Testis (tissue), 2 donors: ENCODE measurements at regions not wholly inside any gene's neighbourhood (a gene's known extent, or its start where the extent isn't known, plus 50 kb on each side); places are given as distances from the start of the nearest gene placed in this dataset.

ENCODE experiments used
- POLR2A ChIP-seq: fragments of 450-650 bp; IDR thresholded peaks from one replicate; pipeline ENCODE4 v1.6.1; 2017; ENCODE audit warnings: antibody characterized with exemption, mild to moderate bottlenecking, moderate library complexity
- TF ChIP-seq, protein P1 (sequence below), 3 experiments: fragments of 450-650 bp in 2 of 3; fragments of 200-600 bp in 1 of 3; sonication (generic) in 1 of 3; IDR thresholded peaks; one replicate each; pipeline ENCODE4 v1.5.1; 2016 to 2019; ENCODE audit warnings: antibody characterized with exemption in 3 of 3, mild to moderate bottlenecking in 2 of 3, moderate library complexity in 1 of 3

DNA sequence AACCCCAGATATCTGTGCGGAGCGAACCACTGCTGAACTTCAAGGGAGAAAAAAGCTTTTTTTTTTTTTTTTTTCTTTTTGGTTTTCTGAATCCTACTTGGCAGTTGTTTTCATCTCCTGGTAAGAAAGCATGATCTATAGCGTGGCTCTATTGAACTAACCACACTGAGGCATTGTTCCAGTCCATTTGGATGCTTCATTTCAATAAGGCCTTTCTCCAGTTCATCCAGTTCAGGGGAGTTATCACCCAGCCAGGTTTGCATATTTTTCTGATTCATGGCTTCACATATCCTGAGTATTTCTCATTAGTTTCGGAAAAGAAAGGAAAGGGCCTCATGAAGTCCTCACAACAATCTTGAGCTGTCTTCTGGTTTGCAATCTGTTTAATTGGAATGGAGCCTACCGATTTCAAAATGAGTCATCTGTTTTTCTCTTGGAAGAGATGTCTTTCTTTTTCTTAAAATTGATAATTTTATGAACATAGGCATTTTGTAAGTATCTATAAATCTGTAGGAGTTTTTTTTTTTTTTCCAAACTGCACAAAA, 93.1 kb upstream of the STEAP4 start:
- TF ChIP-seq, protein P1, sequence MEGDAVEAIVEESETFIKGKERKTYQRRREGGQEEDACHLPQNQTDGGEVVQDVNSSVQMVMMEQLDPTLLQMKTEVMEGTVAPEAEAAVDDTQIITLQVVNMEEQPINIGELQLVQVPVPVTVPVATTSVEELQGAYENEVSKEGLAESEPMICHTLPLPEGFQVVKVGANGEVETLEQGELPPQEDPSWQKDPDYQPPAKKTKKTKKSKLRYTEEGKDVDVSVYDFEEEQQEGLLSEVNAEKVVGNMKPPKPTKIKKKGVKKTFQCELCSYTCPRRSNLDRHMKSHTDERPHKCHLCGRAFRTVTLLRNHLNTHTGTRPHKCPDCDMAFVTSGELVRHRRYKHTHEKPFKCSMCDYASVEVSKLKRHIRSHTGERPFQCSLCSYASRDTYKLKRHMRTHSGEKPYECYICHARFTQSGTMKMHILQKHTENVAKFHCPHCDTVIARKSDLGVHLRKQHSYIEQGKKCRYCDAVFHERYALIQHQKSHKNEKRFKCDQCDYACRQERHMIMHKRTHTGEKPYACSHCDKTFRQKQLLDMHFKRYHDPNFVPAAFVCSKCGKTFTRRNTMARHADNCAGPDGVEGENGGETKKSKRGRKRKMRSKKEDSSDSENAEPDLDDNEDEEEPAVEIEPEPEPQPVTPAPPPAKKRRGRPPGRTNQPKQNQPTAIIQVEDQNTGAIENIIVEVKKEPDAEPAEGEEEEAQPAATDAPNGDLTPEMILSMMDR (IDR thresholded peaks at IDR 0.05): no peak
- no peak for TF ChIP-seq POLR2A
